OCI-M1 (cell line): ENCODE measurements at regions not wholly inside any gene's neighbourhood (a gene's known extent, or its start where the extent isn't known, plus 50 kb on each side); places are given as distances from the start of the nearest gene placed in this dataset.

Experiments used
- DNase-seq: peaks from one replicate; lab custom pipeline; 2025; lab: John Stamatoyannopoulos, UW

DNA sequence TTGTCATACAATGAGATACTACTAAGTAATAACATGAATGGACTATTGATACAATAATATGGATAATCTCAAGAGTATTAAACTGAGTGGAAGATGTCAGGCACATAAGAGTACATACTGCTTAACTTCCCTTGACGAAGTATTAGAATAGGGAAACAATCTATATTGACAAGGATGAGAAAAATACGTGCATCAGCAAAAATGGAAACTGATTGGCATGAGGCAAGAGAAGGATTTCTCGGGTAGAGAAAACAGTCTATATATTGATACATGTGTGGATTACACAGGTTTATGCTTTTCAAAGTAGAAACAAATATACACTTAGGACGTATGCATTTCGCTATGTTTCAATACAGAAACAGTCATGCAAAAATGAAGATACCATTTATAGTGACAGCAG is 57.4 kb downstream of the PRR20E start:
- no peak for DNase-seq

GRCh38 chr13:57250472-57250871 is 83.5 kb downstream of the PRR20E start:
- no peak for DNase-seq

- no peak for DNase-seq
Measured at GRCh38 chr13:57253551-57253950, 86.6 kb downstream of the PRR20E start.

DNA sequence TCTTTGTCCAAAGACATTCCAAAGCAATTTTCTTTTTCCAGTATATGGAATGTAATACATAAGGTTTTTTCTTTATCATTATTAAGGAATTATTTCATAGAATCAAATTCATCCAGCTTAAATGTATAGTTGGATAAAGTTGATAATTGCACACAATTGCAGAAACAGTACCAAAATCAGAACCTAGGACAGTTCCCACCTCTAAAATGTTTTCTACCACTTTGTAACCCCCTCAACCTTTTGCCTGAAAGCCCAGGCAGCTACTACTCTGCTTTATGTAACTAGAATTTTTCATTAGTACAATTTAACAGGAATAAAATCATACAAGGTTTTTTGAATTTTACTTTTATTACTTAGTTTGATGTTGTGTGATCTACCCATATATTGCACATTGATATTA is 98.0 kb downstream of the PRR20E start:
- DNase-seq, result peak; percentile 7

DNA sequence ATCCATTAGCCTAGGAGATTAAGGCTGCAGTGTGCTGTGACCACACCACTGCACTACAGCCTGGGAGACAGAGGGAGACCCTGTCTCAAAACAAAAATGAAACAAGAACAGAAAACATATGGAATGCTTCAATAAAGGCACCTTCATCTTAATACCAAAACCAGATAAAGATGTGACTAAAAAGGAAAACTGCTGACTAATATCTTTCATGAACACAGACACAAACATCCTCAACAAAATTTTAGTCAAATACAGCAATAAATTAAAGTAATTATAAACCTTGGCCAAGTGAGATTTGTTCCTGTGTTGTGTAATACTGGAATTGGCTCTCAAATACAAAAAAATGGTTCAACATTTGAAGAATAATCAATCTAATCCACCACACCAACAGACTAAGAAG is 103.5 kb downstream of the PRR20E start:
- DNase-seq, result no peak

DNA sequence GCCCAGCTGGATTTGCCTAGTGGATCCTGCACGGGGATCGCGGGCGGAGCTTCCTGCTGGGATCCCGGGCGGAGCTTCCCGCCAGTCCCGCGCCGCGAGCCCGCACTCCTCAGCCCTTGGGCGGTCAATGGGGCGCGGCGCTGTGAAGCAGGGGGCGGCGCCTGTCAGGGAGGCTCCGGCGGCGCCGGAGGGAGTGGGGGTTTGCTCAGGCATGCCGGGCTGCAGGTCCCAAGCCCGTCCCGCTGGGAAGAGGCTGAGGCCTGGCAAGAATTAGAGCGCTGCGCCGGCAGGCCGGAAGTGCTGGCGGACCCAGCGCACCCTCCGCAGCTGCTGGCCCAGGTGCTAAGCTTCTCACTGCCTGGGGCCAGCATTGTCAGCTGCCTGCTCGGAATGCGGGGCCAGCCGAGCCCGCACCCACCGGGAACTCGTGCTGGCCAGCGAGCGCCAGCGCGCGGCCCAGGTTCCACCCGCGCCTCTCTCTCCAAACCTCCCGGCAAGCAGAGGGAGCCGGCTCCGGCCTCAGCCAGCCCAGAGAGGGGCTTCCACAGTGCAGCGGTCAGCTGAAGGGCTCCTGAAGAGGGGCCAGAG is 119.6 kb downstream of the PRR20E start:
- DNase-seq, result no peak

DNA sequence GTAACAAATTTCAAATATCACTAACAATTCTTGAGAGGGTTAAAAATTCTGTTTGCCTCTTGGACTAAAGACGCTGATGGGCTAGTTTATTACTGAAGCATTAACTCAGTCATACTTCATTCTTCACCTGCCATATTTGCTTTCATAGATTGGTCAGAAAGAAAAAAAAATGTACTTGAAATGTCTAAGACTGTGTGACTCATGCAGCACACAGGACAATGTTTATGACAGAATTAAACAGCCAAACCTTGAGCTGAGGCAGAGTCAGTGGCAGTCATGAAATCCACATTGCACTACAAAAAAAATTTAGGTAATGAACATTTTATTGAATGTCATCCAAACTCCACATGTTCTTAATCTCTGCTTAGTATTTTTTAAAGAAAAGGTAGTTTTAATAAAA is 135.6 kb downstream of the PRR20E start:
- DNase-seq, result no peak

DNA sequence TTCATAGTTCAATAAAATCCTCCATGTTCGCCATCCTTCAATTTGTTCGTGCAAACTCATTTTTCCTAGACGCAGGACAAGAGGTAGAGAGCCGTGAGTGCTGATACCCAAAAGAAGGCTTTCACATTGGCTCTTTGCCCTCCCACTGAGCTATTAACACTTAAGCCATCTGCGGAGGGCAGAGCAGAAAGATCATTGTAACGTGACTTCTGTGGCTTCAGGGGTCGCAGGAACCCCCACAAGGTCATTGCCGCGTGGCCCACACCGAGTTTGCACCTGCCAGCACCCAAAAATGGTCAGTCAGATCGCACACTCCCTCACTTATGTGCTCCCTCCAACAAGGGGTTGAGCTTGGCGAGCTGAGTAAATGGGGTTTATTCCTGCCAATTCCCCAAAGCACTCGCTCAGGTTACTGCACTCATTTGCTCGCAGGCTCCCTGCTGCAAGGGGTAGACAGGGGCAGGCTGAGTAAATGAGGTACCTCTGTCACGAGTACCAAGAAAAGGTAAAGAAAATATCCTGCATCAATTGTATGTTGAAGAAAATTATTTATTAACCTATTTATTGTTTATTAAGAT is 144.1 kb downstream of the PRR20E start:
- no peak for DNase-seq

- DNase-seq, result no peak
Measured at GRCh38 chr13:57314897-57315520, 148.0 kb downstream of the PRR20E start.

- peak; percentile 78 for DNase-seq
Measured at GRCh38 chr13:57326532-57326931, 159.5 kb downstream of the PRR20E start.

- no peak for DNase-seq
Measured at GRCh38 chr13:57340878-57341277, 173.9 kb downstream of the PRR20E start.

DNA sequence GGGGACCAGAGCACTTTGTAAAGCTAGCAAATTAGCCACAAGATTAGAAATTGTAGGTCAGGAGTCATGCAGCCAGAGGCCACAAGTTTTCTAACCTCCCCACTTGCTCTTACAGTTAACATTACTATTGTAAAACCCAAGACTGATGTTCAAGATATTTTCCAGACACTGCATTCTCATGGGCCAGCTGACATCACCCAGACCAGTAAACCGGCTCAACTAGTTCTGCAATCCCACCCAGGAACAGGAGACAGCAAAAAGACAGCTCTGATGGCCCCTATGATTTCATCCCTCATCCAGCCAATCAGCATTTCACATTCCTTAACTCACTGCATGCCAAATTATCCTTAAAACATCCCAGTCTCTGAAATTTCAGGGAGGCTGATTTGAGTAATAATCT is 178.5 kb downstream of the PRR20E start:
- no peak for DNase-seq

DNA sequence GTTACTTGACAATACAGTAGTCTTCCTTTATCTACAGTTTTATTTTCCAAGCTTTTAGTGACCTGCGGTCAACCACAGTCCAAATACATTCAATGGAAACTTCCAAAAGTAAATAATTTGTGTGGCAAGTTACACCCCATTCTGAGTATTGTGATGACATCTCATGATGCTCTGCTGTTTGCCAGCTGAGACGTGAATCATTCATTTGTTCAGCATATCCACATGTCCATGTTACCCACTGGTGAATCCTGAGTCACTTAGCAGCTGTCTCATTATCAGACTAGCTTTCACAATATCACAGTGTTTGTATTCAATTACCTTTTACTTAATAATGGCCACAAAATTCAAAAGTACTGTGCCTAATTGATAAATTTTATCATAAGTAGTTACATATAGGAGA is 179.8 kb downstream of the PRR20E start:
- no peak for DNase-seq

DNA sequence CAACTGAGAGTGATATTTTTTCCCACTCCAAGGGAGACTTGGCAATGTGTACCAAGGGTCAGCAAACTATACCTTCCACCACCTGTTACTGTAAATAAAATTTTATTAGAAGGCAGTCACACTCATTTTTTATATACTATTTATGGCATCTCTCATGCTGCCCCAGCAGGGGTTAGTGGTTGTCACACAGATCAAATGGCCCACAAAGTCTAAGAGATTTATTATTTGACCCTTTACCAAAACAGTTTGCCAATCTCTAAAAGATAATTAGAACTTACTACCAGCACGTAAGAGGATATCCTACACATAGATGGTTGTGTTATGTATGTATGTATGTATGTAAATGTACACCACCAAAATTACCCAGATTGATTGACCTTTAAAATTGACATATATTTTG is 185.1 kb downstream of the PRR20E start:
- no peak for DNase-seq

DNA sequence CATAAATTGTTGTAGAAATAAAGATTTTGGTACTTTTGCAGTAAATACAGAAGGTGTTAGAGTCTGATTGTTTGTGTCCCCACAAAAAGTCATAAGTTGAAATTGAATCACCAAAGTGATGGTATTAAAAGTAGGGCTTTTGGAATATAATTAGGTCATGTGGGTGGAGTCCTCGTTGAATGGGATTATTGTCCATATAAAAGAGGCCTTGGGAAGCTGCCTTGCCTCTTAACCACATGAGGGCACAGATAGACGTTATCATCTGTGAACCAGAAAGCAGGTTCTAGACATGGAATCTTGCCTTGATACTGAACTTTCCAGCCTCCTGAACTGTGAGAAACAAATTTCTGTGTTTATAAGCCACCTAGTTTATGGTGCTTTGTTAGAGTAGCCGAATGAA is 186.8 kb downstream of the PRR20E start:
- DNase-seq, result peak; percentile 21

GRCh38 chr13:57375876-57376275 is 208.9 kb downstream of the PRR20E start:
- no peak for DNase-seq

GRCh38 chr13:57408312-57408711 is 223.2 kb upstream of the PCDH17 start:
- DNase-seq, result no peak

DNA sequence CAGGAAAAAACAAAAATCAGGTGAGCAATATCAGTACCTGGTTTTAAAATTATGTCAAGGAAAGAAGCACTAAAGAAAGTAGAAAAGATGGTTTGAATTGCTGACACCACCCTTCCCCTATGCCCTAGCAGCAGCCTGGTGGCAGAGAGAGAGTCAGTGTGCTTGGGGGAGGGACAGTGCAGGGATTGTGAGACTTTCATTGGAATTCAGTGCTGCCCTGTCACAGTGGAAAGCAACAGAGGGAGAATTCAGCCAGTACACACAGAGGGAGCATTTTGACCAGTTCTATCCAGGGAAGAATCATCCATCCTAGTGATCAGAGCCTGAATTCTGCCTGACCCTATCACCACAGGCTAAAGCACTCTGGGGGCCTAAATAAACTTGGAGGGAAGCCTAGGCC is 222.4 kb upstream of the PCDH17 start:
- no peak for DNase-seq

- DNase-seq, result no peak
Measured at GRCh38 chr13:57409656-57410055, 221.9 kb upstream of the PCDH17 start.

GRCh38 chr13:57418067-57418677 is 213.4 kb upstream of the PCDH17 start:
- peak; percentile 70 for DNase-seq

DNA sequence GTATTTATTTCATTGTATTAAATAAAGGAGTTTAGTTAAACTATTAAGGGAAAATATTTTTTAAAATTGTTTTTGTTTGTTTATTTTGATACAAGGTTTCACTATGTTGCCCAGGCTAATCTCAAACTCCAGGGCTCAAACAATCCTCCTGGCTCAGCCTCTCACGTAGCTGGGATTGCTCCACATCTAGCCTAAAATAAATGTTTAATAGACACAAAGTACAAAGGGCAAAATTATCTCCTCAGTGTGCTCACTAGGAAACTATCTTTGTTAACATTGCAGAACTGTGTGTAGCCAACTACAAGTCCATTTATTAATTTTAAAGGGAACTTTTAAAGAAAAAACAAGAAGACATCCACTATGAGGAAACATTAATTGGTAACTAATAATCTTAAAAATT is 207.2 kb upstream of the PCDH17 start:
- no peak for DNase-seq

DNA sequence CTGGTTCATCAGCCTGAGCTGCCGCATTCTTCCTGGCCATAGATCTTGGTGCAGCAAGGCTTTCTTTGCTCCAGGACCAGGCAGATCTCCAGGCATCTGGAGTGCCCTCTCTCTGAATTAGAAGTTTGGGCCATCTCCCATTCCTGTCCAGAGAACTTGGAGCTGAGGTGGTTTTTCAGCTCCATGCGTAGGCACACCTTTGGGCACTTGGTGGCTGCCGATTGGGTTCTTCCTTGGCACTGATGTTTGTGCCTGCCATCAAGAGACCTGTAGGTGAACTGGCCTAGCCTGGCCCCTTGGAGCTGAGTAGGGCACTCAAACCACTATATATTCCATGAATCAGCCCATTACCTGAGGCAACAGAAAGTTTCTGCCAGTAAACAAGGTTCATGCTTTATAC is 206.0 kb upstream of the PCDH17 start:
- DNase-seq, result no peak

DNA sequence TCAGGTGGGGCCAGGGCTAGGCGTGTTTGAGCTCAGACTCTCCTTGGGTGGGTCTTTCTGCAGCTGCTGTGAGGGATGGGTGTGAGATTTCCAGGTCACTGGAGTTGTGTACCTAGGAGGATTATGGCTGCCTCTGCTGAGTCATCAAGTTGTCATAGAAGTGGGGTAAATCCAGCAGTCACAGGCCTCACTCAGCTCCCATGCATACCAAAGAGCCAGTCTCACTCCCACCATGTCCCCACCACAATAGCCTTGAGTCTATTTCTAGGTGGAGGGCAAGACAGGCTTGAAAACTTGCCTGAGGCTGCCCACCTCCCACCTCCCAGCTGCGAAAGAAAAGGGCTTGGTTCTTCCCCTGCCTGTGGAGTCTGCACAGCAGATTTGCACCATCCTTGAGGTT is 194.0 kb upstream of the PCDH17 start:
- DNase-seq, result no peak

GRCh38 chr13:57438072-57438471 is 193.5 kb upstream of the PCDH17 start:
- DNase-seq, result no peak
